Spleen (tissue), 7 donors: ENCODE measurements at regions not wholly inside any gene's neighbourhood (a gene's known extent, or its start where the extent isn't known, plus 50 kb on each side); places are given as distances from the start of the nearest gene placed in this dataset.

Experiments used
- CTCF ChIP-seq, 11 experiments: fragments of 200-600 bp in 7 of 11; fragments of 450-650 bp in 4 of 11; sonication (generic) in 4 of 11; IDR thresholded peaks in 8 of 11; conservative IDR thresholded peaks in 3 of 11; 1 replicate in 7 of 11; 2 replicates in 4 of 11; pipeline versions ENCODE4 v1.4.0 to v1.8.0; 2016 to 2021; ENCODE audit warnings: antibody characterized with exemption in 11 of 11, inconsistent platforms in 4 of 11, mild to moderate bottlenecking in 1 of 11
- POLR2A ChIP-seq, 3 donors: fragments of 450-650 bp; IDR thresholded peaks; one replicate each; pipeline ENCODE4 v1.5.1; 2017; ENCODE audit warnings: antibody characterized with exemption in 3 of 3, mild to moderate bottlenecking in 1 of 3
- POLR2AphosphoS5 ChIP-seq, 3 donors: sonication (generic); formaldehyde crosslinking; IDR thresholded peaks; one replicate each; pipeline ENCODE4 v1.5.1; 2017; ENCODE audit warnings: antibody characterized with exemption in 3 of 3
- donor health status: DM: no; HTN: no; CAD: no; lungs with moderate emphysema.
- donor health status: DM: no; HTN: no; CAD: no.
- donor health status: DM: no; HTN: no; CAD: no.

DNA sequence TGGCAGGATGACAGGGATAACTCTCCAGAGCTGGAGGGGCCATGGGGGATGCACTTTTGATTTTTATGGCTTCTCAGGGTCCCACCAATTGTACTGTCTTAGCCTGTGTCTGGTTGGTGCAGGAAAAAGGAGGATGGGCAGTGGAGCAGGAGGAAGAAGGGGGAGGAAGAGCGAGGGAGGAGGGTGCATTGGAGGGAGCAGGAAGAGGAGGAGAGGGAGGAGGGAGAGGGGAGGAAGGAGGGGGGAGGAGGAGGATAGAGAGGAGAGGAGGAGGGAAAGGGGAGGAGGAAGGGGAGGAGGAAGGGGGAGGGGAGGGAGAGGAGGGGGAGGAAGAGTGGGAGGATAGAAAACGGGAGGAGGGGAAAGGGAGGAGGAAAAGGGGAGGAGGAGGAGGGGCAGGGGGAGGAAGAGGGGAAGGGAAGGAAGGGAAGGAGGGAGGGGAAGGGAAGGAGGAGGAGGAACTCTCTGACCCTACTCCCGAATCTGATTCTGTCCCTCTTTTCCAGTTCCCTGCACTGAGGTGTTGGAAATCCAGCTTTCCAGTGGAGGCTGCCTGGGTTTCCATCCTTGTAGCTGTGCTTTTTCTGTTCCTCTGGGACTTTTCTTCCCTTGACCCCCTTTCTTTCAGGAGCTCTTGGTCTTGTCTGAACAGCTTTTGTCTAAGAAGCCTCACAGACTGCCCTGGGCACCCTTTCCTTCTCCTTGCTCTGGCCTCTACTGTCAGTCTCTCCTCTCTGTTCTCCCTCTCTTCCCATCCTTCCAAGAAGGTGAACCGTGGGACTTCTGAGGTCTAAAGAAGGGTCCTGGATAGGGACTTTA is 149.4 kb downstream of the DHX35 start:
- TF ChIP-seq CTCF (IDR thresholded peaks at IDR 0.05 in 8 of 11, conservative IDR thresholded peaks at IDR 0.05 in 3 of 11) (no peak), POLR2A (IDR thresholded peaks at IDR 0.05) (no peak), POLR2AphosphoS5 (IDR thresholded peaks at IDR 0.05) (no peak)
